GM21737 (cell line): ENCODE measurements at regions not wholly inside any gene's neighbourhood (a gene's known extent, or its start where the extent isn't known, plus 50 kb on each side); places are given as distances from the start of the nearest gene placed in this dataset.

ENCODE experiments used
- ATAC-seq: cut with Tn5 transposase; IDR thresholded peaks from one replicate; pipeline ENCODE4 v1.9.1; 2021; ENCODE audit warnings: mild to moderate bottlenecking, moderate library complexity; ENCODE audit not compliant: unreplicated experiment

DNA sequence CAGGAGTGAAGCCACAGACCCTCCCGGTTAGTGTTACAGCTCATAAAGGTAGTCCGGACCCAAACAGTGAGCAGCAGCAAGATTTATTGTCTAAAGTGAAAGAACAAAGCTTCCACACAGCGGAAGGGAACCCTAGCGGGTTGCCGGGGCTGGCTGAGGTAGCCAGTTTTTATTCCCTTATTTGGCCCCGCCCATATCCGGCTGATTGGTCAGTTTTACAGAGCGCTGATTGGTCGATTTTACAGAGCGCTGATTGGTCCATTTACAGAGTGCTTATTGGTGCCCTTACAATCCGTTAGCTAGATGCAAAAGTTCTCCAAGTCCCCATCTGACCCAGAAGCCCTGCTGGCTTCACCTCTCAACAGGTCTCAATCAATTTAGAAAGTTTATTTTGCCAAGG is 126.0 kb upstream of the RFC3 start:
- no peak for ATAC-seq

DNA sequence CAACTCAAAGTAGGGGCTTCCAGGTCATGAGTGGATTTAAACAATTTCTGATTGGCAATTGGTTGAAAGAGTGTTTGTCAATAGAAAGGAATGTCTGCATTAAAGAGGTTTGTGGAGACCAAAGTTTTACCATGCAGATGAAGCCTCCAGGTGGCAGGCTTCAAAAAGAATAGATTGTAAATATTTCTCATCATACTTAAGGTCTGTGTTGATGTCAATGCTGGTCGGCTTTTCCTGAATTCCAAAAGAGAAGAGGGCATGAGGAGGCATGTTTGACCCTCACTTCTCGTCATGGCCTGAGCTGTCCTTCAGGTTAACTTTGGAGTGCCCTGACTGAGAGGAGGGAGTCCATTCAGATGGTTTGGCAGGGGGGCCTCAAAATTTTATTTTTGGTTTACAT is 125.4 kb upstream of the RFC3 start:
- no peak for ATAC-seq

DNA sequence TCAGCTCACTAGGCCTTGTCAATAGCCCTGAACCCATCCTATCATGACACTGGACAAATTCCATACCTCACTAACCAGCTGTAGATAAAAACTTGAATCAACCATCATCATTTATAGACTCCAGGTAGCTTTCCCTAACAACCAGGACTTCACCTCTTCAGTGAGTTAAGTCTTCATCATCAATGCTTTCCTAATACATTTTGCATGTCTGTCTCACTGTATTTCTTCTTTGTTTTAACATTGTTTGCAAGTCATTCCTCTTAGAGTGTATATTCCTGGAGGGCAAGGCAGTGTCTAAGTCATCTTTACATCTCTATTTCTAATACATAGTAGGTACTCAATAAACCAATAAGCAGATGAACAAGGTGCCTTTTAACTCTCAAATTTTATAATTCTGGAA is 123.4 kb upstream of the RFC3 start:
- no peak for ATAC-seq

DNA sequence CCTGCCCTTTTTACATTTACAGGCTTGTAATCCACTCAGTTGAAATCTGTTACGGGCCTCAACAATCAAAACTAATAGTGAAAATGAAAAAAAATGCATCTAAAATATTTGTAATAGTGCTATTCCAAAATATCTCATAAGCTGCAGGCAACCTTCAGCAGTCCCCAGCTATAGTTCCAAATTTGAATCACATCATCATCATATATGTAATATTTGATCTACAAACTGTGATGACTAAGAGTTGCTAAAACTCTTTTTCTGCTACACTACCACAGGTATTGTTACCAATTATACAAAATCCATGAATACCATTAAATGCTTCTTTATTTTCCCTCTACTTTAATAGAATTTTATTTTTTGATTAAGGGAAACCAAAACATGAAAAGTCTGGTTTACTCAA is 121.4 kb upstream of the RFC3 start:
- ATAC-seq, result no peak

DNA sequence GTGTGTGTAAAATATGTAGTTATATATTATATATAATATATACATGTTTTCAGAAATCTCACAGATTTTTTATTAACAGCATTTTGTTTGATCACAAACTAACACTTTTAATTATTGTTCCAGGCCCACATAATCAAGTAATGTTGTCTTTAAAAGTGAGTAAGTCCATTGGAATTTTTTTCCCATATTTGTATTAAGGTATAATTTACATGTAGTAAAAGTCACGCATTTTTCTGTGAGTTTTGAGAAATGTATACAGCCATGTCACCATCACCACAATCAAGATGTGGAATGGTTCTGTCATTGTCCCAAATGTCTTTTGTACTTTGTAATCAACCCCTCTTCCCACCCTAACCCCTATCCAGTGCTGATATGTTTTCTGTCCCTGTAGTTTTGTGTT is 120.0 kb upstream of the RFC3 start:
- ATAC-seq, result no peak

DNA sequence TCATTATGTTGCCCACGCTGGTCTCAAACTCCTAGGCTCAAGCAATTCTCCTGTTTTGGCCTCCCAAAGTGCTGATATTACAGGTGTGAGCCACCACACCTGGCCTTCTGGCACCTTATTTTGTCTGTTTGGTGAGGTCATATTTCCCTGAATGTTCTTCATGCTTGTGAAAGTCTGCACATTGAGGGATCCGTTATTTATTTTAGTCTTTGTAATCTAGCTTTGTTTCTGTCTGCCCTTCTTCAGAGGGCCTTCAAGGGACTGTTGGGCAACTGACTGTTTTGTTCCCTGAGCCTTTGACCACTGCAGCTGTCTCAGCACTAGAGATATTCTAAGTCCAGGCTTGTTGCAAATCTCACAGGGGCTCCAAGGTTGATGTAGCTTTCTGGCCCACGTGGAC is 110.5 kb upstream of the RFC3 start:
- no peak for ATAC-seq

DNA sequence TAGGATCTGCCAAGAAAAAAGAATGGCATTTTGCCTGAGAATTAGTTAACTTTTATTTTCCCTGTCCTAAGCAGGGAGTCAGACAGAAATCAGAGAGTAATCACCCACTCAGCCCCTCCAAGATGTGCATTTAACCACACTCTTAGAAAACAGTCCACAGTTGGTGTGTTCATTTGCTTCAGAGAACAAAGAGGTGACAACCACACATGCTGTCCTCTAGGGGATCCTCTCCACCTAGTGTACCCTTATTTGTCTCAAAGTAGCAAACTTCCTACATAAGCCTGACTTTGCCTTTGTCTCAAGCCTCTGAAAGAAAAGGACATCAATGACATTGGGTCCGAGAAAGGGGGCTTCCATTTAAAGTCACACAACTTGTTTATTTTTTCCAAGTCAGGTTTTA is 107.0 kb upstream of the RFC3 start:
- ATAC-seq, result no peak

DNA sequence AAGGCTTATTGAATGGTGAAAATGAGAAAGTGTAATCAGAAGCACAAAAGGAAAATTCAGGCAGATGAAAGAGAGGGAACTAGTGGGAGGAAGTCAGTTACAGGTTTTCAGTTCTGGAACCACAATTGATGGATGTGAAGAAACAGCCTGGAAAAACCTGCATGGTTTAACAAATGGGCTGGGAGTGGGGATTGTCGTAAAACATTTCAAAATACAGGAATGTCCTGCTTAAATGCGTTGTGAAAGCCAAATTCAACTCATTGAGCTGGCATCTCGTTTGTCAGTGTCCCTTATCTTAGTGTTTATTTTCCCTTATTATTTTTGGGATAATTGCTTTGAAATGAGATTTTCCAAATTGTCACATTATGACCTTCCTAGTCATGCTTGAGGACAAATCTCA is 106.5 kb upstream of the RFC3 start:
- no peak for ATAC-seq

DNA sequence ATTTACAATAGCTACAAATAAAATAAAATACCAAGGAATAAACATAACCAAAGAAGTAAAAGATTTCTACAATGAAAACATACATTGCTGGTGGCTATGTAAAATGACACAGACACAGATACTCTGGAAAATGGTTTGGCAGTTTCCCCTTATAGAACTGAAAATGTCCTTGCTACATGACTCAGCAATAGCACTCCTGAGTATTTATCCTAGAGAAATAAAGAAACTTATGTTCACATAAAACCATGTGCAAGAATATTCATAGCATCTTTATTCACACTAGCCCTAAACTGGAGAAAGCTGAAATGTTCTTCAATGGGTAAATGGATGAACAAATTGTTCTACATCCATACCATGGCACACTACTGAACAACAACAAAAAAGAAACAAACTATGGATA is 100.2 kb upstream of the RFC3 start:
- ATAC-seq, result no peak

DNA sequence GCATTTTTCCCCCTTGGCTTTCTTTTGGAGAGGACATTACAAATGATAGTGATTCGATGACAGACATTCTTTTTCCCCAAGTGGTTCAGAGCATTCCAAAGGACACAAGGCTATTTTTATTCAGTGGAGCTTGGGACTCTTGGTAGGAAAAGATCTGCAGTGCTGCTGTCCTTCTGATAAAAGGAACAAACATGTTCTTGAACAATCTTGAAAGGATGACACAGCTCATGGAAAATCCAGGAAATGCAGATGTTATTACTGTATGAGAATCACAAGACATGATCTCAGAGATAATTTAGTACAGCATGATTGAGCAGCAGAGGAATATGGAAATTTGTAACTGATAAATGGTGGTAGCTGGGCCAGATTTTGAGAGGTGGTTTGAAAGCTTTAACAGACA is 96.2 kb upstream of the RFC3 start:
- no peak for ATAC-seq

DNA sequence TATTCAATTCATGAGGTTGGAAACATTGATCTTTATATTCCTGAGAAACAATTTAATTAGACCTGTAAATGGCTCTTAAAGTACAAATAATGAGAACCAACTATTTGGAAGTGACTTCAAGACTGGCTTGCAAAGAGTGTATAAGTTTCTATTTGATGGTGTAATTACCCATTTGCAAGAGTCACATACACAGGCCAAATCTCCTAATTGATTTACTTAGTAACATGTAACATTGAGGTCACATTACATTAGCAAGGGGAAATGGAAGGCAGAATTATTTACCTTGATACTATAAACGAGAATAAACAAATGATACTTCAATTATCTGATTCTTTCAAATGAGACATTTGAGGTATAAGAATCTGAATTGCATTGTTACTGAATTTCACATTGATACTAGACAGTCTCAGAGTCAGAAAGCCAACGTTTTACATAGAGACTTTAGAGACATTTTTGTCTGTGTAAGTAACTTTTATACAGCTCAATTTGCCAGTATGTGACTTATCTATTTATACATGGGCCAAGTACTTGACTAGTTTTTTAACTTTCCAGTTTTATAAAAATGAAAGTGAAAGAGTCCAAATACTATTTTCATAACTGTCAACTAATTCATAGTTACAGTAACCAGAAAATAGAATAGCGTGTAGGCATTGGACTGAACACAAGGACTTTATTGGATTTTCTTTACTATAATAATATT is 95.6 kb upstream of the RFC3 start:
- ATAC-seq, result no peak

DNA sequence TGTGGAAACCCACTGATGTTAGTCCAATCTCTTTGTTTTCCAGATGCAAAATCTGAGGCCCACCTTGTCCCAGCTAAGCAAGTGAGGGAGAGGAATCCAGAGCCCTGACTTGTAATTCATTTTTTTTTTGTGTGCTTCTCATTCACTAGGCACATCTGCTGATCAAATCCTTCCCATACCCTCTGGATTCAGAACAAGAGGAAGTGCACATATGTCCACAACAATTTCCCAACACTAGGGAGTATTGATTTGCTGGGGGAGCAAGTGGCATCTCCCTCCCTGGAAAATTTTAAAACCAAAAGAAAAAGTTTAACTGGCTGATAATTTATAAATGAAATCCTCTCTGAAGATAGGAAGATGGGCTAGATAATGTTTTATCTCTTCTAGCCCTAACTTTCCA is 94.6 kb upstream of the RFC3 start:
- ATAC-seq, result no peak

DNA sequence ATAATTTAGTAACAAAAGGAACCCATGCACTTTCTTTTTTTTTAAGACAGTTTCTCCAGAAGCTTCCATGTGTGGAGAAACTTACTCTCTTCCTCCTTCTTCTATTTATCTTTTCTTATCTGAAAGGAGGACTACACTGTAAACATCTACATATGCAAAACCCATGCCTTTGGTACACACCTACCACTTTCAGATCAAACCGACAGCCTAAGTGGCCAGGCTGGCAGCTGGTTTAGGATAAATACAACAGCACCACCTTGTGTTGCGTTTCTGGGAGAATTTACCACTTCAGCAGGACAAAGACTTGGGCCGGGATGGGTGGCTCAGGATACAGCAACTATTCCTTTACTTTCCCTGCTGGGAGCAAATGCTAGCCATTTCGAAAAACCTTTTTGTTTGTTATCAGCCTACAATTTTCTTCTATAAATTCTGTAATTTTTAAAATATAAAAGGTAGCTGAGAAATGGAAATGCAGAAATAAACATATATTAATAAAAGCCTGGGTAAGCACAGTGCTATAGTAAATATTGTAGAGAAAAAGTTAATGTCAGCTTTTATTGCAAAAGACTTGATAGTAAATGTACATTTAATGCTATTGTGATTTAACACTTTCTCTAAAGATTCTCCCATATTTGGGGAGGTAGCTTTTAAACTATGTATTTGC is 94.0 kb upstream of the RFC3 start:
- ATAC-seq, result peak; percentile 63

DNA sequence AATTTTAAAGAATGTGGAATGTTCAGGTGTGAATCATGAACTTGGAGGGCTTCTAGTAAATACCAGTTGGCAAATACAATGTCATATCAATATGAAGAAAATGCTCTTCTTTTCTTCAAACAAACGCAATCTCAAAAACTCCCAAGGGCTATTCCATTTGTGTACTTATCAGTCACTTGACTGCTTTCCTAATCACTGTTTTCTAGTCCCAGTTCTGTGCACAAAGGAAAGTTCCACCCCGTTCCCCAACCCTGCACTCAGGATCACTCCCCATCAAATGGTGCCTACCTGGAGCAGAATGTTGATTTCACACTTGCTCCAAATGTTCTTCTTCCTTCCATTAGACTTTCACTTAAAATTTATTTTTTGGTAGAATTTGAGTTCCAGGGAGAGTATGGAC is 92.6 kb upstream of the RFC3 start:
- no peak for ATAC-seq

DNA sequence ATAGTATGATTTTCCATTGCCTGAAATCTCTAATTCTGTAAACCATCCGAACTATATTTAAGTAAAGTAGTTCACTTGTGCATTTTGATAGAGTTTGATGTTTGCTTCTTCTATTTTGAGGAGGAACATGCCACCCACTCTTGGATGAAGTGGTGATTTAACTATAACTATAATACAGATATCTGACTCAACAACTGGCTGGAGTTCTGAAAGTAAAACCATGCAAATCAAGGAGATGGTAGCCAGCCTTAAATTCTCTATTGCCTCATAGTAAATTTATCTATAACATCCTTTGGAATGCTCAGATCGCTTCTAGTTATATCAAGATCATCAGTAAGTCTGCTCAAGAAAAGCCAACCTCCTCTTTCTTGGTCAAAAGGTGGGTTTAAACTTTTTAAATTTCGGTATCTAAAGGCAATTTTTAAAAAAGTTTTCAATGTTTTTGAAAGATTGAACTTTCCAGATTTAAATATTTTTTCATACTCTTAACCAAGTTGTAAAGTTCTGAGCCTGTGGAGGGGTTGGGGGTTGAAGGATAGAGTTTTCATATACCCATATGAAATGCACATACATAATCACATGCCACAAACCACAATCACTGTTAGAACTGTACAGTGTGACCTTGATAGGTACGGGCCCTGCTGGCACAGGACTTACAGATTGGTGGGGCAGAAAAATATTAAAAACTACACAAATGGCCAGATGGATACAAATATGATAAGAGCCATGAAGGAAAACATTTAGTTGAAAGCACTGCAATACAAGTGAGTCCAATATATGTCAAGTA is 90.5 kb upstream of the RFC3 start:
- no peak for ATAC-seq

DNA sequence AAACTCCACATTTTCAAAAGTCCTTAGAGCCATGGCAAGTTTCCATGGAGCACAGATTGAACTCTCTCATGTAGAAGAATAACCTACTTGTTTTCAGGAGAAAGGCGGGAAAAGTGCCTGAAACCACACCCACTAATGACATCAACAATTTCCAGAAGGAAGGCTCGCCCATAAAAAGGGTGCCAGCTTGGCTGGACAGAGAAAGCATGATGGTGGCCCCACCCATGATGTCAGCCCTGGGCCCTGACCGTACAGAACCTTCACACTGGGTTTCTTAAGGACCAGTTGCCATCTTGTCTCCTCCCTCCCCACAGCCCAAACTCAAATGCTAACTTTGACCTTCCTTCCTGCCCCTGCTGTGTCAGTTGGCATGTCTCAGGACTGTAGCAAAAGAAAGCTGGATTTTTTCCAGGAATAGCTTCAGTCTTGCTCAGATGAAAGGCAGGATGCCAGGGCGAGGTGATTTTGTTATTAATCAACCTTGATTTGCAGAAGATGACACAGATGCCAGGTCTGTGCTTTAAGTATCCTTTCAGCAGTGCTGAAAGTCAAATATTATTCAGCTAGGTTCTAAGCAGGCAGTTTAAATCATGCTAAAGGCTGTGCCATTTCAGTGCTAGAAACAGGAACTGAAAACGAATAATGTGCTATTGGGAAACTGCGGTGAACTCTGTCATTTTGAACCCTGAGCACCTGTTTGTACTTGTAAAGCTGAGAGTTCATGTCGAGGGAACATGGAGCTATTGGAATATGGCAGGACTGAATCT is 89.5 kb upstream of the RFC3 start:
- ATAC-seq, result peak; percentile 84

DNA sequence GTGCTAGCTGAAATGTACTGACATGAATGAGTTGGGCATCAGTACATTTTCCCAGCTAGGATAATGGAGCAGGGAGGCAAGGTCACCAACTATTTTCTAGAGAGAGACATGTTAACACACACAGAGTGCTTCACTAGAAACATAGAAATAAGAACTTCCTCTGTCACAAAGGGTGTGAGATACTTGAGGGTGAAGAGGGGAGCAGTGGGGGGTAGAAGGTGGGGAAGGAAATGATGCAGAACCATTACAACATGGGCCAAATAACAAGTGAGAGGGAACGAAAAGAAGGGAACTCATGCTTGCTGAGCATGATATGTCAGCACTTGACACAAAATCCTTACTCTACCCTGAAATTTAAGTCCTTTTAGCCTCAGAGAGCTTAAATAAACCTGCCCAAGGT is 87.8 kb upstream of the RFC3 start:
- no peak for ATAC-seq

DNA sequence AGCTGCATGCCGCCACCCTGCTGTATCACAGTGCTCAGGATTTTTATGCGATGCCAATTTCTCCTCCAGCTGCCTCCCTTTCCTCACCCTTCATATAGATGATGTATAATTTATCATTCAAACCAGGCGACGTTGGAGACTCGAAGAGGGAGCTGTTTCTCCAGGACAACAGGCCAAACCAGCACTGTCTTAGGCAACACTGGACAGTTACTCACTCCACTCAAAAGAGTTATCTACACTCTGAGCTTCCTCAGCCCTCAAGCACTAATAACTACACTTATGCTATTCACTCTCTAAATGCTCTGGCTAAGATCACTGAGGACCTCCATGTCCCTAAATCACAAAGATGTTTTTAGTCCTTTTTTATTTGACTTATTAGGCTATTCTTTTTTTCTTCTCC is 87.3 kb upstream of the RFC3 start:
- no peak for ATAC-seq

DNA sequence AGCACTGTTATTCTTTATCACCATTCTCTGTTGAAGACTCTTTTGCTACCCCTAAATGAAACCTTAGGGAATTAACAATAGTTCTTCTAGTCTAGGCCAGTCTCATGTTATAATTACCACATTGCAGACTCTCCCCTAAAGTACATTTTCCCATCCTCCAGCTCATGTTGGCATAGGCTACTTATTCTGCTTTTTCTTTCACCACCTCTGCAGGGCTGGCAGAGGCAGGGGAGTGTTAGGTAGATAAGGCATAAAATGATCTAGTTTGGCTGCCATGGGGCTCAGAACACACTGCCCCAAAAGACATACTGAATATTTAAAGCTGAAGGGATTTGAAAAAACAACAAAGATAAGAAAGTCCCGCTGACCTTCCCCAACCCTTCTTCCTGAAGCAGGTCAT is 82.7 kb upstream of the RFC3 start:
- no peak for ATAC-seq

DNA sequence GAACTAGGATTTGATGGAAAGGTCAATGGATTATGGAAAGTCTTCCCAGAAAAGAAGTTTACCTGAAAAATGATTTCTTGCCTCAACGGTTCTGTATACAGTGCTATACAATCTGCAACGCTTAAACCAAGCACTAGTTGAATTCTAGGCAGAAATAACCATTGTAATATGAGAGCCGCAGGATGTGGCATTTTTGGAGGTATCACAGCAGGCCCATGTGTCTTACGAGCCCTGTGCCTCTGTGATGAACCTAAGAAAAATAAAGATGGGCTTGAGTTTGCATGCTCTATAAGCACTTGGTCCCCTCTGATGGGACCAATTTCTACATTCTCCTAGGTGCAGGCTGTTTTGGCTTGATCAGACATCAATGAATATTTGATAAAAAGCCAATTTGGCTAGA is 78.7 kb upstream of the RFC3 start:
- no peak for ATAC-seq

DNA sequence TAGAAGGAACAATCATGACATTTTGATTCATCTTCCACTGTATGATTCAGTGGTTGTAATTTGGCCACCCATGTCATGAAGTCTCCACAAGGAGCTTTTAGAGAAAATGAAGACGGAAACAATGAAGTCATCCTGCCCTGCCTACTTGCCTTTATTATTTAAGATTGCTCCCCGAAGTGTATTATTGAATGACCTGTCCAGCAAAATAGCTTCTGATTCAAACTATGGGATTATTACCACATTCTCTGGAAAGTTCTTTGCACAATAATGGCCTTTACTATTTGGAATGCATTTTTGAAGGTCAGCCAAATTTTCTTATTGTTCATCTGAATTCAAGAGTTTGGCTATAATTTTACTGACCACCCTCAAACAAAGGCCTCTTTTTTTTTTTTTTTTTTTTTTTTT is 77.8 kb upstream of the RFC3 start:
- no peak for ATAC-seq

DNA sequence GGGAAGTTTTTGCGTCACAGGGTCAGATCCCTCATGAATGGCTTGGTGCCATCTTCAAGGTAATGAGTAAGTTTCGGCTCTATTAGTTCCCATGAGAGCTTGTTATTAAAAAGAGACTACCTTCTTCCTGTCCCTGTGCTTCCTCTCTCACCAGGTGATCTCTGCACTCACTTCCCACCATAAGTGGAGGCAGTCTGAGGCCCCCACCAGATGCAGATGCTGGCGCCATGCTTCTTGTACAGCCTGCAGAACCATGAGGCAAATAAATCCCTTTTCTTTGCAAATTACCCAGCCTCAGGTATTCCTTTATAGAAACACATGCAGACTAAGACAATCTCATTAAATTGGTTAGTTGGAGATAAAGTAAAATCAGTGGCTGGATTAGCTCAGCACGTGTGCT is 75.6 kb upstream of the RFC3 start:
- no peak for ATAC-seq
